LHCN-M2 (cell line): ENCODE measurements at regions not wholly inside any gene's neighbourhood (a gene's known extent, or its start where the extent isn't known, plus 50 kb on each side); places are given as distances from the start of the nearest gene placed in this dataset.
A peak's percentile ranks its signal among the peaks of the same experiment; 100 is the strongest.
"Not testable (repeated sequence)": the region's sequence is repeated elsewhere in the genome, so short reads cannot be mapped to it uniquely, and the experiment has no call there.

Experiments used
- DNase-seq: peaks from one replicate; pipeline ENCODE4 v3.0.0-alpha.2; 2012; ENCODE audit warnings: low read depth

DNA sequence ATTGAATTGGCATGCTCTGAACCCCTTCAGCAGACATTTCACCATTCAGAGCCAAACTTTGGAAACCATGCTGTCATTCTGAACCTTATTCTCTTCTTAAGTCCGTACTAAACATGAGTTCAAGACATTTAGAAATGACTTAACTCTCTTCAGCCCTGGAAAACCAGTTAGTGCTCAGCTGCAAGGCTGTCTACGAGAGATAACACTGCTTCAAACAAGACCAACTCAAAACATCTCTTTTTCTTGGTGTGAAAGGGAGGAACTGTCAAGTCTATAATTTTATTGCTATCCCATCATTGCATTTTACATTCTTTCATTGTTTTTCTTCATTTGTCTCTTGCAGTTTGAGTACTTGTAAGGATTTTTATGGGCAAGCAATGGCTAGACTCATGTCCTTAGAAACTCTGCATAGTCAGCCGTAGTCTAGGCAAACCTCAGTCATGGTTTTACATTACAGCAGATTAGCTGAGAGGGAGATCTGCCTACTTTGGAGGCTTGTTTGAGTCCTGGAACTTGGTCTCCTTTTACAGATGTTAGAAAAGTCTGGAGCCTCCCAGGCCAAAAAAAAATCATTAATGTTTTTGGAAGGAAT lies 120.6 kb upstream of the JADE1 start:
- DNase-seq = no peak

DNA sequence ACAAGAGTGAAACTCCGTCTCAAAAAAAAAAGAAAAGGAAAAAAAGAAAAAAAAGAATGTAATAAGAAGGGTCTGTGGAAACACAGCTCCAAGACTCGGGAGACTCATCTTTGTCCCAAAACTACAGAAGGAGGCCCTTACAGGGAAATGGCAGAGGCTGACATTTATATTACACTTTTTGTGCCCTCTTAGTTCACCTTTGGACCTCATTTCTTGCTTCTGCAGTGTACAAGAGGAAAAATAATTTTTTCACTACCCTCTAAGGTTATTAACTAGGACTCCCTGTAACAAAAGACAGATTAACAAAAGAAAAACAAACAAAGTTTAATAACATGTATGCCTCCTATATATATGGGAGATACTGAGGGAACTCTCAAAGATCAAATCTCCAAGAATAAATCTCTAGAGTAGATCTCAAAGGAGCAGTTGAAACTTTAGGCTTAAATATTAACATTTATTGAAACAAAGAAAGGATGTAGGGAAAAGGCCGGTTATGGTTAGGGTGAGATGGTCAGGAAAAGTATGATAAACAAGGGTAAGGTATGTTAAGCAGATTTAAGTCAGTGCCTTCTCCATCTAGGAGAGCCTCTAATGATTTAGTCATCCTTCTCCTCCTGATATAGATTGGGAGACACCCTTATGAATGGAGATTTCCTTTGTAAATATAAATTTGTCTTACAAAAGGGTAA lies 121.3 kb upstream of the JADE1 start:
- no peak for DNase-seq

DNA sequence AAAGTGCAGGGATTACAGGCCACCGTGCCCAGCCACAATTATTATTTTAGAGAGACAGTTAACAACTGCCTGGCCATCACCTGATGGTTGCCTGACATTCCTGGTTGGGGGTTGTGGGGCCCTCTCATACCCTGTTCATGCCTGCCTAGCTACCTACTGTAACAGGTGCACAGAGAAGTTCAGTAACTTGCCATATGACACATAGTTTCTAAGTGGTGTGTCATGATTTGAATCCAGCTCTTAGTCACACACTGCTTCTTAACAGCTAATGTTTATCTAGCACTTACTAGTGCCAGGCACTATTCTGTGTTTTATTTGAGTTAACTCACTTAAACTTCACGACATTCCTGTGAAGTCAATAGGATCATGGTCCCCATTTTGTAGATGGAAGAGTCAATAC lies 122.7 kb upstream of the JADE1 start:
- DNase-seq = peak; percentile 24

DNA sequence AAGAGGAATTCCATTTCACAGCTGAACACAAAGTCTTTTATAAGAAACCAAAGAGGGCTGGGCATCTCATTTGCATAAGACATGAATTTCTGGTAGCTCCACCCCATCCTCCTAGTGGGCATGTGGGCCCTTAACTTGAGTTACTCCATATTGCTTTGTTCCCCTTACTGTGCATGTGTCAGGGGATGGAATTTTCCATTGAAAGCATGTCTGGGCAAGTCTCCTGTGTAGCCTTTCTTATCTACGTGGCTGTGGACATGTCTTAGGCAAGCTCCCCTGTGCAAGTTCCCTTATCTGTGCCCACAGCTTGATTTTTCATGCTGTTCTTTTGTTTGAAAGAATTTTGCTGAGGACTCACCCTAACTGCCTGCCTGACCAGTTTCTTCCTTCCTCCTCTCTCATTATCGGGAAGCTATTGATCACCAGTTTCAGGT lies 123.5 kb upstream of the JADE1 start:
- no peak for DNase-seq

DNA sequence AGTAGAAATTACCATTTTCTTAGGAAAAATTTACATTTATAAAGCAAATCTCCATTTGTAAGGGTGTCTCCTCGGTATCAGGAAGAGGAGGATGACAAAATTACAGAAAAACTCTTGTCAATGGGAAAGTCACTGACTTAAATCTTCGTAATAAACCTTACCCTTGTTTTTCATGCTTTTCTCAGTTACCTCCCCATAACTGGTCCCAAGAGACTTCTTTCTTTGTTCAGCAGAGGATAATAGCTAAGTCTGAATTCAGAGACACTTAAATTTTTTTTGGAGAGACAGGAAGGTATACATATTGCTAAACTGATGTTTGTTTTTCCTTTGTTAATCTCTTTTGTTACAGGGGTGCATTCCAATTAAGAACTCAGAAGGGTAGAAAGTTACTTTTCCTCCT lies 125.5 kb upstream of the JADE1 start:
- no peak for DNase-seq

DNA sequence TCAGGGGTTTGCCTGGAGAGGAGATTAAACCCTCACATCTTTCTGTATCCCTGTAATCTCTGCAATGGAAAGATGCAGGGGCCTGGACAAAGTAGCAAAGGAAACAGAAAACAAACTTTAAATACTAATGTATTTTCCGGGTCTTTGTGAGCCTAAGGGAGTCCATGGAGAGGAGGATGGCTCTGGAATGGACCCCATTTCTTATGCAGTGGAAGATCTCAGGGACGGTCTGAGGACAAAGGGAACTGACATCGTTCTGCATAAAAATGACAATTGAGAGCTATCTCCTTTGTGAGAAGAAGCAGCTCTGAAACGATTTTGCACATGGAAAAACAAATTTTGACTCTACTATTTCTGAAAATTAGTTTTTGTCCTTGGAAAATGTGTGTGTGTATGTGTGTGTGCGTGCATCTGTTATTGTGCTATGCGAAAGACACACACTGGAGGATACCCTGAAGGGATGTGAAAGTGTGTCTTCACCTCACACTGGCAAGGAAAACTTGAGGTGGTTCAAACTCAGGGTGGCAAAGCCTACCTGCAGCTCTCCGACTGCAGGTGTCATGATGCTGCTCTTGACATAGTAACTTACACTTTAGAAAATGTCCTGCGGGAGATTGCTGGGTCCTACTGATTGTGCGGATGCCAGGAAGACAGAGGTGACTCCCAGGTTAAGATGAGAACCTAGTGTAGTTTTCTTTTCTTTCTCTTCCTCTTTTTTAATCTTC lies 126.4 kb upstream of the JADE1 start:
- no peak for DNase-seq

DNA sequence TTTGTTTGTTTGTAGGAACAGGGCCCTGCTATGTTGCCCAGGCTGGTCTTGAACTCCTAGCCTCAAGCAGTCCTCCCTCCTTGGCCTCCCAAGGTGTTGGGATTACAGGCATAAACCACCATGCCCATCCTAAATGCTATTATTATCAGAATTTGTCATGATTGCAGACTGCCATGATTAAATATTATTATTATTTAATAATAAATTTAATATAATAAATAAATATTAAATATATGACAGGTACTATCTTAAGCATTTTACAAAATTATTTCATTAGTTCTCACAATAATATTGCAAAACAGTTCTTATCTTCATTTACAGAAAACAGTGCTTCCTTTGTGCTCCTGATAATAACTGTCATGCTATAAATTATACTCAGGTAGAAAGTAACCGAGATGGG lies 133.4 kb upstream of the JADE1 start:
- no peak for DNase-seq

DNA sequence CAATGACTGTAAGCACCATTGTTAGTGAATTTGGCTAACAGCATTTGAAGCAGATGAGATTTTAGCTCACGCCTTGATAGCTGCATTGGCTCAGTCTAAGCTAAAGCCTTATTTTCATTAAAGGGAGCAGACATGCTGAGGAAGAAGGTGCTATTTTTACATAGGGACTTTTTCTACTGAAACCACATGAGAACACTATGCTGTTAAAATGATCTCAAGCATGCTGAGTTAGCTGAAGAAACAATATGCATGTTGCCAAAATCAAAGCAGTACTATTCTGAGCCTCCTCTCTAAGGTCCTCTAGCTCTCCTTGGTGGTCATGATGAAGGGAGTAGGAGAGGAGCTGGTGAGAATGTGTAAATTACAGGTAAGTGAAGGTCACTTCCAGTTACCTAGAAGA lies 134.4 kb upstream of the JADE1 start:
- no peak for DNase-seq

DNA sequence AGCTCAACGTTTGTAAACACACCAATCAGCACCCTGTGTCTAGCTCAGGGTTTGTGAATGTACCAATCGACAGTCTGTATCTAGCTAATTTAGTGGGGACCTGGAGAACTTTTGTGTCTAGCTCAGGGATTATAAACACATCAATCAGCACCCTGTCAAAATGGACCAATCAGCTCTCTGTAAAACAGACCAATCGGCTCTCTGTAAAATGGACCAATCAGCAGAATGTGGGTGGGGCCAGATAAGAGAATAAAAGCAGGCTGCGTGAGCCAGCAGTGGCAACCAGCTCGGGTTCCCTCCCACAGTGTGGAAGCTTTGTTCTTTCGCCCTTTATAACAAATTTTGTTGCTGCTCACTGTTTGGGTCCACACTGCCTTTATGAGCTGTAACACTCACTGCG lies 136.3 kb upstream of the JADE1 start:
- not testable (repeated sequence) for DNase-seq

DNA sequence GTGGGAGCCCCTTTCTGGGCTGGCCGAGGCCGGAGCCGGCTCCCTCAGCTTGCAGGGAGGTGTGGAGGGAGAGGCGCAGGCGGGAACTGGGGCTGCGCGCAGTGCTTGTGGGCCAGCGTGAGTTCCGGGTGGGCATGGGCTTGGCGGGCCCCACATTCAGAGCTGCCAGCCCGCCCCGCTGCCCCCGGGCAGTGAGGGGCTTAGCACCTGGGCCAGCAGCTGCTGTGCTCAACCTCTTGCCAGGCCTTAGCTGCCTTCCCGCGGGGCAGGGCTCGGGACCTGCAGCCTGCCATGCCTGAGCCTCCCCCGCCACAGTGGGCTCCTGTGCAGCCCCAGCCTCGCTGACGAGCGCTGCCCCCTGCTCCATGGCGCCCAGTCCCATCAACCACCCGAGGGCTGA lies 136.9 kb upstream of the JADE1 start:
- not testable (repeated sequence) for DNase-seq

DNA sequence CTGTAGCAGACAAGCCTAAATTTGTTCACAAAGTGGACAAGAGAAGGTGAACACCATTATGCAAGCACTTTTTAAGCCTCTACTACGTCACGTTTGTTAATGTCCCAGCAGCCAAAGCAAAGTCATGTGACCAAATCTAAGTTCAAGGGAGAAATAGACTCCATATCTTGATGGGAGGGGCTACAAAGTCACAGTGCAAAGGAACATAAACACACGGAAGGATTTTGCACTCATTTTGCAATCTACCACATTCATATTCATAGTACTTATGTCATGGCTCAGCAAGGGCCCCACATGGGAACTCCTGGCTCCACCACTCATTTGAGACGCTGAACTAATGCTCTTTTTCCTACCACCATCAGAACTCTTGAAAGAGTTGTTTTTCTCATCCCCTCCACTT lies 139.0 kb upstream of the JADE1 start:
- DNase-seq = no peak

DNA sequence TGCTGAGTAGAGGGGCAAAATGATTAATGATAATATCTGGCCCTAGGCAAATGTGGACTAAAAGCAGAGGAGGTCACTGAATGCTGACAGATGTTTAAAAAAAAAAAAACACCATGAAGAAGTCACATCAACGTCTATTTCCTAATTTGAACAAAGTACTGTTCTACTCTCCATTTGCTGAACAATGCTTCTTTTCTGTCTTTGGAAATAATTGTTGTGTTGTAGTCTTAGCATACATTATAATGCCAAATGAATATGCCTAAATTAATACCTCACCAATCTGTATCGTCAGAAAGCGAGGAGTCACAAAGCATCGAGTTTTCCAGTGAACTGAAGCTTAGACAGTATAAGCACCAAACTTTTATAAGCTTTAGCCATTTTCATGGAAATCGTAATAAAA lies 140.9 kb upstream of the JADE1 start:
- DNase-seq = no peak

DNA sequence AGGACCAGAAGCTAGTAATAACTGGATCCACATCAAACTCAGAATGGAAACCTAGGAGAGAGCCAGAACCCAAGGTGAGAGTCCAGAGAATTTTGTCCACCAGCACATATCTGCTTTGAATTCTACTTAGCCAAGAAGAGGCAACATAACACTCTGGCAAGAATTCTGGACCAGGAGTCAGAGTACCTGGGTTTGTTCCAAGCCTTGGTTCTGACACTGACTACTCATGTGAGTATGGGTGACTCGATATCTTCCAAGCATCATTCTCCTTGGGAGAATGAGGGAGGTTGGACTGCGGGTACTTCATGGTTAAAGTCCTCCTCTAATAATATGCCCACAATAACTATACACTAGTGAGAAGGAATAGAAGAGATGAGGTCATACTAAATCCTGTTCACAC lies 144.0 kb upstream of the JADE1 start:
- DNase-seq = no peak

DNA sequence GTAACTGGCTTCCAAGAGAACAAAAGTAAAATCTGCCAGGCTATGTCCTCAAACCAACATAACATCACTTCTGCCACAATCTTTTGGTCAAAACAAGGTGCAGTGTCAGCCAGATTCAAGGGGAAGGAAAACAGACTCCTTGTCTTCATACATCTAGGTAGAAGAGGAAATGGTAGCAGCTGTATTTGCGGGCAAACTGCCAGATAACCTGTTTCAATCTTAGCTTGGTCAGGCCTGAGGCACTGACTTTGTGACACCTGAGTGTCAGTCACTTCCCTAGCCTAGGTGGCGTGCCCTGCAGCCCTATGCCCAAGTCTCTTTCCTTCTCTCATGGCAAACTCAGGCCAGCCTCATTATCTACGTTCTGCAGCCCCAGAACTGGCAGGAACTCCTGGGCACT lies 146.2 kb upstream of the JADE1 start:
- DNase-seq = no peak

DNA sequence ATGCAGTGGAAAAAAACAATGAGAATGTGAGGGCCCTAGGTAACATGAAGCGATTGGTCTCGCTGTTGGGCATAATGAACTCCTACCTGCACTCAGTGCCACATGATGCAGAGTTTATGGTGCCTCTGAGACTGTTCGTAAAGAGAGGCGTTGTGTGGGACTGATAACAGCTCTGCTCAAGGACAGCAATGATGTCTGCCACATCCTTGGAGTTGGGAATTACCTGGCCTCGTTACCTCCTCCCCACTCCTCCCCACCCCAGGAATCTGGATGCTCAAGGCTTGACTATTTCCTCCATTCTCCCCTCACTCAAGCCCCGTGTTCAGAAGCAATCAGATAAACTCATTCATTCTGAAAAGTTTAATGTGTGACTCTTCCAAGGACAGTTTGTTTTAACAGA lies 148.0 kb upstream of the JADE1 start:
- no peak for DNase-seq

DNA sequence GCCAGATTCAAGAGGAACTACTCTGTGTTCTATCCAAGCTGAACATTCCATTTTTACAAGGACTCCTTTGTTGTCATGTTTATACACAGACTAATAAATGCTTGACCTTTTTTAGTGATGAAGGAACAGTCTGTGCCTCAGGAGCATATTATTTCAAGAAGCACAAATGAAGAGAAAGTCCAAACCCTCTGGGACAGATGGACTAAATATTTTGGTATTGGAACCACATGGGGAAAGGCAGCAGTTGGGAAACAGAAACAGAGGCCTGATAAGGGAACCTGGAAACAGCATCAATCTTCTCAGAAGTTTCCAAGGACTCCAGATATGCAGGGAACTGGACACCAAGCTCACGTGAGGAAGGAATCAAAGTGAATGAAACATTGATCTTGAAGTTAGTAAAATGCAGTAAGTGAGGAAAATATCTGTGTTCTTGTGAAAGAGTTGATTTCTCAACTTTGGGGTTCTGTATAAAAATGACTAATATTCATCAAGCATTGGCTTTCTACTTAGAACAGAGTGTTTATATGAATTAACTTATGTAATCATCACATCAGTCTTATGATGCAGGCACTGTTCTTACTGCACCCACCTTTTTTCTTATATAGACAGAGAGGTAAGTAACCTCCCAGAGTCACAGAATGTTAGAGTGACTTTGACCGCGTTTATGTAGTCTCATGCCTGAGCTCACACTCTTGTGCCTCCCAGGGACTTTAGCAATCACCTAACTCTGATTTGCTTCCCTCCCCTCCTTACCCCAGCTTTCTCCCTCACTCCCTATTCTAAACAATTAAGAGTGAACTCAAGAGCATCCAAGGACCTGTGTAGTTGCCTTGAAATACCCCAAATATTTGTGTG lies 148.9 kb upstream of the JADE1 start:
- peak; percentile 57 for DNase-seq

DNA sequence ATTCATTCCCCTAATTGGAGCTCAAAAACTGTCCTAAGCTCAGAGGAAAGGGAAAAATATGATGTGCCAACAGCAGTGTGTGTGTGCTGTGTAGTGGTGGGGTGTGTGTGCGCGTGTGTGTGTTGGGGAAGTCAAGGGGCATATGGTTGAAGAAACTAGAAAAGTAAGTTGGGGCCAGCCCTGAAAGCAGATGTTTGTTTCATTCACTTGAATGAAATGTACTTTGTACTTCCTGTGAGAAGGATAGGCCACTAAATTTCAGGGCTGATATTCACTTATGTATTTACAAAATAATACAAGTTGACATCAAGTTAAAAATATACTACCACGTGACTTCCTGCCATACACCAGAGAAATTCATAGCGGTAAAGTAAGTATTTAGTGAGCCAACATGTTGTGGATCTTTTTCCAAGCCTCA lies 151.3 kb upstream of the JADE1 start:
- no peak for DNase-seq

DNA sequence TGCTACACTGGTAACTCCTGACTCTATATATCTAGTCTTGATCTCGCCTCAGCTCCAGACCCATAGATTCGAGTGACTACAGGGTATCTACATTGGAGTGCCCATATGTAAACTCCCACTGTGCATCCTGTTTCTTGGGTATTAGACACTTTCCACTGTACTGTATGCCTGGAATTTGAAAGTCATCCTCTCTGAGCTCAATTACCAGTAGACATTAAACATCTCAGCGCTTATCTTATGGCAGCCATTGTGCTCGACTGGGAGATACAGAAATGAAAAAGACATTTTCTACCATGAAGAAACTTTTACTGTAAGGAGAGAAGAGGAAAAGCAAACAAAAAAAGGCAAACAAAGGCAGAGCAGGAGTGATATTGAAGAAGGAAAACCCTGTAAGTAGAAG lies 151.9 kb upstream of the JADE1 start:
- DNase-seq = no peak

DNA sequence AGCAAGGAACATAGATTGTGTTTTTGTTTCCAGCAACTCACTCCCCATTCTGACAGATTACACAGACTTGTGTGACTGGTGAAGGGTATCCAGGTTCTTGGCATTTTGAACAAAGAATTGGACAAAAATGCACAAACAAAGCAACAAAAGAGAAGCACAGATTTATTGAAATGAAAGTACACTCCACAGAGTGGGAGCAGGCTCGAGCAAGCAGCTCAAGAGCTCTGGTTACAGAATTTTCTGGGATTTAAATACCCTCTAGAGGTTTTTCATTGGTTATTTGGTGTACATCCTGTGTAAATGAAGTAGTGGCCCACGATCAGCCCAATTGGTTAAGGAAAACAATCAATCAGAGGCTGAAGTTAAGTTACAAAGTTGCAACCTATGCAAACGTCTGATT lies 155.0 kb upstream of the JADE1 start:
- no peak for DNase-seq

DNA sequence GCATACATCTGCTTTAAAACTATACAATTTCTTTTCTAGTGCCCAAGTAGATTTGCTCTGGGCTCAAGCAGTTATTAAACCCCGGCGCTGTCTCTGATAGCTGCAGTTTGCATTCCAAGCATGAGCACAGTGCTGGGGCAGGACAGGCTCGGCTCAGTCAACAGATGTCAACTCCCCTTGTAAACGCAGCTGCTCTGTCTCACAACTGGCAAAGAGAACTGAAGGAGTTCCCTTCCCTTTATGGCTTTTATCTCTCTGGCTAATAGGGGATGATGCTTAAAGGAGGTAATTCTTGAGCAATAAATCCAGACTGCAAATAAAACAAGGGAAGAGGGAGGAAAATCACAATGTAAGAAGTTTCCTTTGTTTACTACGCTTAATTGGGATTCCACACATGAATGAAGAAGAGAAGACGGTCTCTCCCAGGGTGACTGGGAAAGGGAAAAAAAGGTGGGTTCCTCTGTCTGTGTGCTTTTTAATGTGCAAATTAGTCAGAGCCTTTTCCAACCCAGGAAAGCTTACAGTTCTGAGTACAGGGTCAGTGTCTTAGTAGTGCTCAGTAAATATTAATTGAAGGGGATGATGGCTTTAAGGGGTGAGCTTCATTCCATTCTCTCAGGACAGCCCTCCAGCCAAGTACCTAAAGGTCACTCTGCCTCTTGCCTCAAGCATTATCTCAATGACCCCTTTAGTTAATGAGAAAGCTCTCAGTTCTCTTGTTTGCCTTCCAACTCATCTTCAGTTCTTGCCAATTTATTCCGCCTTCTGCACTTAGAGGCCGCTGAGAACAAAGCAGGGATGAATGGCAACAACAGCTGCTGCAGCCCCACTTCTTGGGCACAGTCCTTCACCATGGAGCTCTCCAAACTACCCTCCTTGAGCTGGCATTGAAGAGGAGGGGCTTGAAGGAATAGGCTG lies 155.7 kb upstream of the JADE1 start:
- peak; percentile 72 for DNase-seq

DNA sequence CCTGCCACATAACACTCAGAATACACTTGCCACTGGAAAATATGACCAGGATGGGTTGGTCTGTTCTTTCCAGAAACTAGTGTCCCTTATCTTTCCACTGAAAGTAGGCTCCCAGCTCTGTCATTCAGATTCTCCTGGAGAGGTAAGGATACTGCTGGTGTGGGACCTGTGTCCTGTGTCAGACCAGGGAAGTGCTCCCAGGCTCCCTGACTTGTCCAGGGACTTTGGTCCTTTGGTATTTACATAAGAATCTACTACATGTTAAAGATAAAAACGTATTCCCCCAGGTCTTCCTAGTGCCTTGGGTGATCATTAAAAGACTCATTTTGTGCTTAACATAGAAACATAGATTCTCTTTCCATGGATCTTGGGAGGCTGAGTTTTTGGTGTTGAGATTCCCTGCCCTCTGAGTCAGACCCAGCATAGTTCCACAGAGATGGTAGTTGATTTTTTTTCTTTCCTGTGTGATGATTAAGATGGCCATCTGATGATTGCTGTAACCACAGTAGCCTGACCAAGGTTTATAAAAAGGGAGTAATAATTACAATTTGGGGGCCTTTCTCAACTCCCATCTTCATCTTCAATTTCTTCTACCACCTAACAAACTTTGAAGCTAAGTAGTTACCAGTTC lies 159.8 kb upstream of the JADE1 start:
- DNase-seq = peak; percentile 67
